Activated T-cell treated with anti-CD3 and anti-CD28 coated beads, Interleukin-2, amount 50 U/mL, for 4 hours (primary cell): ENCODE measurements at regions not wholly inside any gene's neighbourhood (a gene's known extent, or its start where the extent isn't known, plus 50 kb on each side); places are given as distances from the start of the nearest gene placed in this dataset.

ENCODE experiments used
- ATAC-seq, 2 donors: fragments of 200-7000 bp; cut with Tn5 transposase; one replicate each; pipeline ENCODE4 v1.10.0; 2021
- DNase-seq: peaks from one replicate; pipeline ENCODE4 v3.0.0-alpha.2; 2020
- H3K27me3 Mint-ChIP-seq: one replicate; pipeline ENCODE4 v1.8.0; 2021; ENCODE audit warnings: low read depth, mixed read lengths
- H3K36me3 Mint-ChIP-seq: one replicate; pipeline ENCODE4 v1.8.0; 2022; ENCODE audit warnings: mixed read lengths; ENCODE audit not compliant: insufficient read depth
- H3K4me1 Mint-ChIP-seq: one replicate; pipeline ENCODE4 v1.8.0; 2021; ENCODE audit warnings: low read depth, mixed read lengths
- H3K4me3 Mint-ChIP-seq: one replicate; pipeline ENCODE4 v1.8.0; 2021; ENCODE audit warnings: mild to moderate bottlenecking, moderate library complexity, mixed read lengths
- H3K9me3 Mint-ChIP-seq: one replicate; pipeline ENCODE4 v1.8.0; 2021; ENCODE audit warnings: mixed read lengths

DNA sequence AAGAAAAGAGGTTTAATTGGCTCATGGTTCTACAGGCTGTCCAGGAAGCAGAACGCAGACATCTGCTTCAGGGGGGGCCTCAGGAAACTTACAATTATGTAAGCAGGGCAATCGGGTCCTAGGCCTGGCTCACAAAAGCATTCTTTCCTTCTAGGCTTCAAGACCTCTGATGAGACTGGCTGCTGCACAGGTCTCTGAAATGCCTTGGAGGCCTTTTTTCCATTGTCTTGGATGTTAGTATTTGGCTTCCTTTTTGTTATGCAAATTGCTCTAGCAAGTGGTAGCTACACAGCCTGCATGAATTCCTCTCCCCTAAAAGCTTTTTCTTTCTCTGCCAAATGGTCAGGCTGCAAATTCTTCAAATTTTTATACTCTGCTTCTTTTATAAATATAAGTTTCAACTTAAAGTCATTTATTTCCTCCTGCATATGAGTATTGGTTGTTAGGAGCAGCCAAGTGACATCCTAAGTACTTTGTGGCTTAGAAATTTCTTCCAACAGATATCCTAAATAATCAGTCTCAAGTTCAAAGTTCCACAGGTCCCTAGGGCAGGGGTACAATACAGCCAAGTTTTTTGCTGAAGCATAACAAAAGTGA lies 83.1 kb upstream of the SEMA3A start:
- Mint-ChIP-seq H3K36me3 (no peaks in the 10 kb centered on the region), H3K4me1 (no peaks in the 10 kb centered on the region)

DNA sequence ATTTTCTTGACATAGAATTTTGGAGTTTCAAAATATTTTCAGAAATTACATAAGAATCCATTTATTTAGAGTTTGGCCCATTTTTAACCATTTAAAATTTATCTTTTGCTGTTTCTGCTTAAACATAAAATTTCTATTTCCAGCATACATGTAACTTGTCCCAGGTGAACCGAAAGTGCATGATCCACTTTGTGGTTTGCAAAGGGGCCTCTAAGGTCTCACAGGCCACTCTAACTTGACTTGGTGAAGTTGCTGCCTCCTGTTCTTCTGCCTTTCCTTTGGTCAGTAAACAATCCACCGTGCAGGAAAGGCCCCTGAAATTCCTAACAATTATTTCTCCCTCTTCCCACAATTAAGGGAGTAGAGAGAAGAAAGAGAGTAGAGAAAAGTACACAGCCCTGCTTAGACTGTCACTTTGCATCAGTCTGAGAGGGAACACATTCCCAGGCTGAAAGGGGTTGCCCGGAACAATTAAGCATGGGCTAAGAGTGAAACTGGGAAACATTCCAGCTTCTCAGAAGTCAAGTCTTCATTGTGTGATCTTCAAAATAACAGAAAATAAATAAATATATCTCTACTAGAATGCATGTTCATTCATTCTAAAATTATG lies 79.5 kb upstream of the SEMA3A start:
- no peaks in the 10 kb centered on the region for H3K36me3 Mint-ChIP-seq
- H3K27me3 Mint-ChIP-seq, result no peaks in the 10 kb centered on the region
- no peak for DNase-seq
- no peaks in the 10 kb centered on the region for H3K9me3 Mint-ChIP-seq
- ATAC-seq, result no peak
- no peak overlapping the region for H3K4me3 Mint-ChIP-seq
- no peaks in the 10 kb centered on the region for H3K4me1 Mint-ChIP-seq

More for the DNA sequence above, 83.1 kb upstream of the SEMA3A start:
- Mint-ChIP-seq H3K9me3 (no peaks in the 10 kb centered on the region), H3K4me3 (no peak overlapping the region), H3K27me3 (no peaks in the 10 kb centered on the region)
- no peak for DNase-seq
- ATAC-seq, result no peak

DNA sequence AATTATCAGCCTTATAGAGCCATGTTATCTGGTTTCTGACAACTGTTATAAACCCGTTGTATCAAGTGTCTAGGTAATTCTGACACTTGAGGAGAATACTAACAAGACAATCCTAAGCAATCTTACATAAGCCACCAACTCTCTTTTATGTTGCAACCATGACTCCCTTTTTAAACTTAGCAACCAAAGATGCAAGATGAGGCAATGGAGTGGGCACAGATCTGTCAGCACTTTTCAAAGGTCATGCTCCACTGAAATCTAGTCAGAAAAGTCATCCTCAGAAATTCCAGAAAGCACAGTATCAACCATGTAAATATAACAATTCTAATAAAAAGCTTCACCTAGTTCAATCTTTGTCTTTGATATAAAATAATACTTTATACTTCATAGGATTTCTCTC lies 77.0 kb upstream of the SEMA3A start:
- ATAC-seq, result no peak
- no peaks in the 10 kb centered on the region for H3K4me1 Mint-ChIP-seq
- H3K4me3 Mint-ChIP-seq, result no peak overlapping the region
- no peak for DNase-seq
- H3K36me3 Mint-ChIP-seq, result no peaks in the 10 kb centered on the region
- no peaks in the 10 kb centered on the region for H3K27me3 Mint-ChIP-seq
- H3K9me3 Mint-ChIP-seq, result no peaks in the 10 kb centered on the region

DNA sequence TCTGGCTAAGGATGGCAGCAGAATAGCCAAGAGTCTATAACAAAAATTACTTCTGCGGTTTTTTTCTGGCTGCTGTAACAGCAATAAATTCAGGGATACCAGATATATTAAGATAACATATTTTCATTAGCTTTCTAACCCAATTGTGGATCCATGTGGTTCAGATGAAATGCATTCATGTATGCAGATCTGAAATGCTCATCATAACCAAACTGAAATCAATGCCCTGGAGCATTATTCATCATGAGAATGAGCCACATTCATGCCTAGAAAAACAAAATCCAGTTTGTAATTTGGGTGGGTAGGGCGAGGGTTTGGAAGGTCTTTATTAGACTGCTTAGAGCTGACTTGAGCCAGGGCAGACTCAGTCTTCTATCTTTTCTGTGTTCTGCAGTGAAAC lies 69.8 kb upstream of the SEMA3A start:
- Mint-ChIP-seq H3K27me3 (no peaks in the 10 kb centered on the region), H3K36me3 (no peaks in the 10 kb centered on the region), H3K4me3 (no peak overlapping the region), H3K4me1 (no peaks in the 10 kb centered on the region), H3K9me3 (no peaks in the 10 kb centered on the region)
- DNase-seq (no peak), ATAC-seq (no peak)

DNA sequence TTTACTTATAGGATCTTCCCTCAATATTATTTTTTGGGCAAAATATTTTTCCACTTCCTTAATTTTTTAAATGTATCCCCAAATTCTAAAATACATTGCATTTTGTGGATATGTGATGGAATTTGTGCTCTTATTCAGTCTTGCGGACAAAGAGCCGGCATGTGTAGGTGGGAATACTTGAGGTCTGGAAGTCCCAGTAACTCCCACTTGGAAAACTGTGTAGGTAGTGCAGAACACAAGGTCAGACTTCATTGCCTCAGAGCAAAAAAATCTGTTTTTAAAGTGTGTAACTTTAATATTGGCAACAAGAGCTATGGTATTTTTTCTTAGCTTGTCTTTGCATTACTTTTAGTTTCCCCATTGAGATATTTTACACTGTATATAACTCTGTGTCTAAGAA lies 68.5 kb upstream of the SEMA3A start:
- H3K27me3 Mint-ChIP-seq, result no peaks in the 10 kb centered on the region
- H3K9me3 Mint-ChIP-seq, result no peaks in the 10 kb centered on the region
- DNase-seq, result no peak
- no peaks in the 10 kb centered on the region for H3K36me3 Mint-ChIP-seq
- ATAC-seq, result no peak
- H3K4me1 Mint-ChIP-seq, result no peaks in the 10 kb centered on the region
- no peak overlapping the region for H3K4me3 Mint-ChIP-seq

DNA sequence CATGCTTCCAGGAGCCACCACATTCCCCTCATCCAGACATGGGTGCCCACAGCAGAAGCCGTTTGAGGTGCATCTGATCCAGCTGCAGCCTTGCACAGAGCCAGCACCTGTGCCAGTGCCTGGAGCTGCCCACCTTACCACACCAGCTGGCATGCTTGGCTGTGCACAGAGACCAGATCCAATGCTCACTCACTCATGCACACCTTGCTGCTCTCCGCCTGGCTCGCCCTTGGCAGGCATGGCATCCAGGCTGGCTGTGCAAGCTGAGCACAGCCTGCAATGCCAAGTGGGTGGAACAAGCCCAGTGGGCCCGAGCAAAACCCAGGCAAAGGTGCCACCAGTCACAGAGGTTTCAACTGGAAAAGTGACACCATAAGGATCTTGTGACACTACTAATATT lies 66.9 kb upstream of the SEMA3A start:
- ATAC-seq, result peak in 1 of 2 donors; percentile 18
- Mint-ChIP-seq H3K27me3 (no peaks in the 10 kb centered on the region), H3K9me3 (no peaks in the 10 kb centered on the region)

DNA sequence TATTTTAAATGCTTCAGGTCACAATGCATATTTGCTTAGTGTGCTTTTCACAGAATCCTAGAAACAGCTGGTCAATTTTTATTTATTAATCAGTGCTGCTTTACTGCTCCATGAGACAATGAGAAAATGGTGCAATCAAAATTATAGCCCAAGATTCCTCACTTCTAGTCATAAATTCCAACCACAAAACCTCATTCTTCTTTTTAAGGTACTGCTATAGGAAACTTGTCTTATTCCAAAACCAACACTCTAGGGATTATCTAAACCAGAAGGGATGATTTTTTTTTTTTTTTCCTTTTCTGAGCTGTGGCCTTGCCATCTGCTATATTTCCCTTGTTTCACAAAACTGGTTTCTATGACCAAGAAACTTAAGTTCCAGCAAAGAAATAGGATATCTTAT lies 64.0 kb upstream of the SEMA3A start:
- no peak for ATAC-seq
- no peaks in the 10 kb centered on the region for H3K36me3 Mint-ChIP-seq

More for the DNA sequence above, 66.9 kb upstream of the SEMA3A start:
- H3K36me3 Mint-ChIP-seq, result no peaks in the 10 kb centered on the region
- no peak for DNase-seq
- H3K4me3 Mint-ChIP-seq, result no peak overlapping the region
- H3K4me1 Mint-ChIP-seq, result peaks cover 2% of the 10 kb centered on the region

DNA sequence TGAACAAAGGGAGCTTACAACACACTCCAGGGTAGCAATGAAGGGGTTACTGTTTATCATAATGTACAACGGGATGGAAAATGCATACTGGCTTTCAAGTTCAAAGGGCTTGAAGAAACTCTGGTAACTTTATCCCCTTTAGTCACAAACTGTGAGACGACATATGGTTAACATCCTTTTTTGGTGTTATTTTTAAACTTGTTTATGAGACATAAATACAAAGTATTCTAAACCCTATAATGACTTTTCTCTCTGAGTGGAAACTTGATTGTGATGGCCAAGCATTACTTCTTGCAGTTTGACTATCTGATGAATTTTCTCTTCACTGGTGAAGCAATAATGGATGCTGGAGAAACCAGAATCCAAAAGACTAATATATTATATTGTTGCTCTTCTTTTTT lies 62.0 kb upstream of the SEMA3A start:
- H3K9me3 Mint-ChIP-seq, result no peaks in the 10 kb centered on the region
- no peak overlapping the region for H3K4me3 Mint-ChIP-seq
- H3K4me1 Mint-ChIP-seq, result peaks cover 2% of the 10 kb centered on the region
- no peaks in the 10 kb centered on the region for H3K27me3 Mint-ChIP-seq
- ATAC-seq, result no peak
- H3K36me3 Mint-ChIP-seq, result no peaks in the 10 kb centered on the region
- DNase-seq, result no peak

More for the DNA sequence above, 64.0 kb upstream of the SEMA3A start:
- Mint-ChIP-seq H3K4me3 (no peak overlapping the region), H3K27me3 (no peaks in the 10 kb centered on the region), H3K9me3 (no peaks in the 10 kb centered on the region), H3K4me1 (peaks cover 2% of the 10 kb centered on the region)
- DNase-seq, result no peak

DNA sequence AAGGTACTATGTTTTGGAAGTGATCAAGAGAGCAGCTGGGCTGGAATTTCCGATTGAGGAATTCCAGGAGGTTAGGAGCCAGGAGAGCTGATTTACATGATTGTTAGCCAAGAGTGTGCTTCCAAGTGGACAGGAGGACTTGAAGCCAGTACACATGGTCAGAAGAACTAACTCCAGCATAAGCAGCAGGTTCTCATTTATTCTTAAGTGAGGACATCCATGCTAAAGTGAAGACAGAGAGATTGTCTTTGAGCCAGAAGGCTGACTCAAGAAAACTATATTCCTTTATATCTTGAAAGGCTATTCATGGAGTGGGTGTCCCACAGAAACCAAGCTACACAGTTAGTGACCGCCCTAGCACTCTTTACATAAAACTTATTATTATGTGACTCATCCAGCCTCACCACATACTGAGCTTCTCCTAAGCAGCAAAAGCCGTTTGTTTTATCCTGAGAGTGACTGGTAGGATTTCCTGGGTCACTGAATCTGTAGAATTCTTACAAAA lies 56.7 kb upstream of the SEMA3A start:
- no peaks in the 10 kb centered on the region for H3K9me3 Mint-ChIP-seq

DNA sequence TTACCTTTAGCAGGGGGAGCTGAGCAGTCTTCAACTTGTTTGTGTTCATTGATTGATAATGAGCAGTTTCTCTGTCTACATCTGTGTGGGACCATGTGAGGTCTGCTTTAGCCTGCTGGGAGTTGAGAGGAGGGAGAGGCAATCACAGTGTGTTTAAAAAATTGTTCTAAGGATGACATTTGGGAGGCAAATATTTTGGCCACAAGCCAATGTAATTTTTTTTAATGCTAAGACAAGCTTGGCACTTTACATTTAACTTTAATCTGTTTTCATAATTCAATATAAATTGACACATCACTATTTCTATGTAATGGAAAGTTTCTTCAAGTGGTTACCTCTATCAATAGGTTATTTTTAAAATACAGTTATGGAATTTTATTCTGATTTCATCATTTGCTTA lies 55.9 kb upstream of the SEMA3A start:
- no peaks in the 10 kb centered on the region for H3K4me1 Mint-ChIP-seq
- no peaks in the 10 kb centered on the region for H3K36me3 Mint-ChIP-seq
- no peak overlapping the region for H3K4me3 Mint-ChIP-seq
- DNase-seq (no peak), ATAC-seq (no peak)
- H3K9me3 Mint-ChIP-seq, result no peaks in the 10 kb centered on the region
- no peaks in the 10 kb centered on the region for H3K27me3 Mint-ChIP-seq

More for the DNA sequence above, 56.7 kb upstream of the SEMA3A start:
- Mint-ChIP-seq H3K4me1 (no peaks in the 10 kb centered on the region), H3K4me3 (no peak overlapping the region), H3K27me3 (no peaks in the 10 kb centered on the region), H3K36me3 (no peaks in the 10 kb centered on the region)
- no peak for ATAC-seq
- no peak for DNase-seq

DNA sequence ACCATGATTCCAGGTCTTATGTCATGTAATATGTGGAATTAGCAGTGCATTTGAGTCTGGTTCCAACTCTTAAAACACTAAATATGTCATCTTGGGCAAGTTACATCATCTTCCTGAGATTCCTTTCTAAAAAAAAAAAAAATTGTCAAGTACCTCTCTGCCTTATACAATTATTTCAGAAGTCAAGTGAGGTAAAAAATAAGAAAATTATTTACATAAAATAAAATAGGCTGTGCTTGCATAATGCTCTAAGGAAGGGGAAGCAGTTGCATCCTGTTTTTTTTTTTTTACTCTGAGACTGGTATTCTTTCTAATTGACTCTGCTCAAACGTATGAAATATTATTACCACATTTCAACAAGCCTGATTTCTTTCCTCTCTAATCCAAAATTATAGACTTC lies 55.1 kb upstream of the SEMA3A start:
- H3K4me3 Mint-ChIP-seq, result no peak overlapping the region
- no peaks in the 10 kb centered on the region for H3K36me3 Mint-ChIP-seq
- H3K27me3 Mint-ChIP-seq, result no peaks in the 10 kb centered on the region
- no peaks in the 10 kb centered on the region for H3K4me1 Mint-ChIP-seq
- DNase-seq (no peak), ATAC-seq (no peak)
- peaks cover 7% of the 10 kb centered on the region for H3K9me3 Mint-ChIP-seq

DNA sequence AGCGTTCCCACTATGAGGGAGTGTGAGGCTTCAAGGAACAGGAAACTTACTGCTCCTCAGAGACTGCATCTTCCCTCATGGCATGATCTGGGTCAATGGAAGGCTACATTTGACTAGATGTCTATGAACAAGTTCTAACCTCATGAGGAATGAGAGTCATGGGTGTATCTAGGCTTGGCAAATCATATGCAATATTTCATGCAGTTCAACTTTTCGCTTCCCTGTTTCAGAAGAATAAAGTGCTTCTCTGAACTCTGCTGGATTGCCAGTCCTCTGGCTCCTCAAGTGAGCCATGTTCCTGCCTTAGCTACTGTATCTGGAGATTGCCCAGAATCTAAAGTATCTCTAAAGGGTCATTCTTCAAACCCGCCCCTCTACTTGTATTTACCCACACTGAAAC lies 54.3 kb upstream of the SEMA3A start:
- ATAC-seq (no peak), DNase-seq (no peak)
- H3K9me3 Mint-ChIP-seq, result peaks cover 8% of the 10 kb centered on the region
- no peaks in the 10 kb centered on the region for H3K36me3 Mint-ChIP-seq
- H3K4me3 Mint-ChIP-seq, result no peak overlapping the region
- H3K4me1 Mint-ChIP-seq, result no peaks in the 10 kb centered on the region
- no peaks in the 10 kb centered on the region for H3K27me3 Mint-ChIP-seq

DNA sequence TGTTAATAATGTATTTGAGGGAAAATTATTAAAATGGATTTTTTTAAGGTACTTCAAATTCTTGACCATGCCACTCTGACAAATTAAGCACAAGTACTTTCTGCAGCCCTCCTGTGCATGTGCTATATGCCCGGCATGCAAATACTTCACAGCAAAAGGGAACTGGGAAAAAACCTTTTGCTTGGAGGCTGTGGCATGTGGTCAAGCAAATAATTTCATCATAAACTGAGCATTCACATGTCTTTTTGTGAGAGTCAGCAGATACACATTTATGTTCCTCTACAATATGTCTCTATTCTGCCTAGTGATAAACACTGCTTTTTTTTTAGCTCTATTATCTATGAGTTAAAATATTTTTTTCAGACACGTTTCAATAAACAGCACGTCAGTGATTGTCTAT lies 53.7 kb upstream of the SEMA3A start:
- no peak for DNase-seq
- ATAC-seq, result no peak
- Mint-ChIP-seq H3K27me3 (no peaks in the 10 kb centered on the region), H3K4me1 (no peaks in the 10 kb centered on the region), H3K9me3 (peaks cover 14% of the 10 kb centered on the region), H3K36me3 (no peaks in the 10 kb centered on the region), H3K4me3 (no peak overlapping the region)

DNA sequence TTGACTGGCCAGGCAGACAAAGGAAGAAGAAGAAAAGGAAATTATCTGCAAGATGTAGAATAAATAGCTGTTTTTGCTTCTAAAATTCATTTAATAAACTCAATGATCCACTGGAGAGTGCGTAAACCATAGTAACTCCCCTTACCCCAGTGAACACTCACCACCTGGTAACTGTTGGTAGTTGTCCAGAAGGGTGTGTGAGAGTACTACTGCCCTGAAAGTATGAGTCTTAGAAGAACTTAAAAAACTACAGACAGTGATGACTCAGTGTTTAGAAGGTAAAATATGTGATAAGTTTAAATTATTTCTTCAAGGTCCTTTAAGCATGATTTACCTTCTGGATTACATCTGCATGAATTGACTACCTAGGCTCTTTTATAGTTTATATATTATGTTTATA lies 53.0 kb upstream of the SEMA3A start:
- H3K9me3 Mint-ChIP-seq, result peaks cover 14% of the 10 kb centered on the region
- ATAC-seq, result no peak
- no peaks in the 10 kb centered on the region for H3K36me3 Mint-ChIP-seq
- no peak for DNase-seq
- no peak overlapping the region for H3K4me3 Mint-ChIP-seq
- no peaks in the 10 kb centered on the region for H3K4me1 Mint-ChIP-seq
- H3K27me3 Mint-ChIP-seq, result no peaks in the 10 kb centered on the region

DNA sequence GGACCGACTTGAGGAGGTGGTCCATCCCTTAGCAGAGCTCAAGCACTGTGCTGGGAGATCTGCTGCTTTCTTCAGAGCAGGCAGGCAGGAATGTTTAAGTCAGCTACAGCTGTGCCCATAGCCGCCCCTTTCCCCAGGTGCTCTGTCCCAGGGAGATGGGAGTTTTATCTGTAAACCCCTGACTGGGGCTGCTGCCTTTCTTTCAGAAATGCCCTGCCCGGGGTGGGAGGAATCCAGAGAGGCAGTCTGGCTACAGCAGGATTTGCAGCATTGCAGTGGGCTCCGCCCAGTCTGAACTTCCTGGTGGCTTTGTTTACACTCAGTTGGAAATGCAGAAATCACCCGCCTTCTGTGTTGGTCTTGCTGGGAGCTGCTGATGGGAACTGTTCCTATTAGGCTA lies 51.2 kb upstream of the SEMA3A start:
- DNase-seq (no peak), ATAC-seq (no peak)
- Mint-ChIP-seq H3K4me3 (no peak overlapping the region), H3K27me3 (no peaks in the 10 kb centered on the region), H3K9me3 (peaks cover 24% of the 10 kb centered on the region), H3K4me1 (no peaks in the 10 kb centered on the region), H3K36me3 (no peaks in the 10 kb centered on the region)
